ENCODE measurements at regions not wholly inside any gene's neighbourhood (a gene's known extent, or its start where the extent isn't known, plus 50 kb on each side); places are given as distances from the start of the nearest gene placed in this dataset.

DNA sequence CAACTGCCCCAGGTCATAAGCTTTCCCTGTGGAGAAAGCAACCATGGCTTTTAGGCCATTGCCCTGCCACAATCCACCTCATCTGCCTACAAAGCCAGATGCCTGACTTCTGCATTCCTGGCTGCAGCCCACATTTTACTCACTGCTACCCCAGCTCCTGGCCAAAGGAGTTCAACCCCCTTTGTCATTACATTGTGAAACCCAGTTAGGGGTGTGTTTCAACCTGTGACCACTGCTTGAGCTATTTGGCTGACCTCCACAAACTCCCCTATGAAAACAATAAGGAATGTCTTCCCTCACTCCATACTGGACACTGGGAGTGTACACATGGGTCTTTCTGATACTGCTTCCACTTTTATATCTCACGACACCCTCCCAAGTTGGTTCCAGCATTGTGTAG, 589.2 kb downstream of the SH3BGRL start:
- TF ChIP-seq CTCF (conservative IDR thresholded peaks at IDR 0.05 in 1 of 2, IDR thresholded peaks at IDR 0.05 in 1 of 2; ENCODE audit: extremely low read depth in 1 of 2, insufficient read depth in 1 of 2, low read depth in 1 of 2, low read length in 2 of 2) (no peak), EZH2 (IDR thresholded peaks at IDR 0.05; ENCODE audit: borderline replicate concordance, low read length) (no peak)

Data from mammary epithelial cell (primary cell).